ENCODE measurements at regions not wholly inside any gene's neighbourhood (a gene's known extent, or its start where the extent isn't known, plus 50 kb on each side); places are given as distances from the start of the nearest gene placed in this dataset.

- TF ChIP-seq CTCF (IDR thresholded peaks at IDR 0.05; ENCODE audit: unreplicated experiment), result no peak
- intact Hi-C loops (cut with micrococcal nuclease), result no loop called here
- Mint-ChIP-seq H3K9me3 (ENCODE audit: unreplicated experiment) (no peaks in the 10 kb centered on the region), H3K27me3 (ENCODE audit: insufficient read depth, unreplicated experiment) (peaks cover 7% of the 10 kb centered on the region), H3K27ac (ENCODE audit: low read depth, unreplicated experiment) (no peak overlapping the region), H3K36me3 (ENCODE audit: insufficient read depth, unreplicated experiment) (peaks cover 7% of the 10 kb centered on the region), H3K4me1 (ENCODE audit: insufficient read depth, unreplicated experiment) (no peaks in the 10 kb centered on the region), H3K4me3 (ENCODE audit: unreplicated experiment) (no peak overlapping the region)
- ChIA-PET CTCF (no interaction called here), POLR2A (no interaction called here)
- DNase-seq (ENCODE audit: unreplicated experiment), result no peak
- no TSS peak for BruUV-seq (replicated peaks)
Observed at GRCh38 chr12:28704477-28705169, 444.5 kb upstream of the FAR2 start.

GRCh38 chr12:28708918-28709371 lies 440.1 kb upstream of the FAR2 start:
- Mint-ChIP-seq H3K4me3 (ENCODE audit: unreplicated experiment) (no peak overlapping the region), H3K27me3 (ENCODE audit: insufficient read depth, unreplicated experiment) (no peaks in the 10 kb centered on the region), H3K9me3 (ENCODE audit: unreplicated experiment) (no peaks in the 10 kb centered on the region), H3K4me1 (ENCODE audit: insufficient read depth, unreplicated experiment) (peaks cover 6% of the 10 kb centered on the region), H3K27ac (ENCODE audit: low read depth, unreplicated experiment) (no peak overlapping the region), H3K36me3 (ENCODE audit: insufficient read depth, unreplicated experiment) (peaks cover 7% of the 10 kb centered on the region)
- intact Hi-C loops (cut with micrococcal nuclease), result no loop called here
- DNase-seq (ENCODE audit: unreplicated experiment), result no peak
- no TSS peak for BruUV-seq (replicated peaks)
- POLR2A ChIA-PET, result no interaction called here
- no peak for TF ChIP-seq CTCF (IDR thresholded peaks at IDR 0.05; ENCODE audit: unreplicated experiment)
- CTCF ChIA-PET, result no interaction called here

GRCh38 chr12:28709986-28710685 lies 438.9 kb upstream of the FAR2 start:
- H3K9me3 Mint-ChIP-seq (ENCODE audit: unreplicated experiment), result no peaks in the 10 kb centered on the region
- DNase-seq (ENCODE audit: unreplicated experiment), result no peak
- intact Hi-C loops (cut with micrococcal nuclease), result no loop called here
- H3K4me3 Mint-ChIP-seq (ENCODE audit: unreplicated experiment), result no peak overlapping the region
- H3K27me3 Mint-ChIP-seq (ENCODE audit: insufficient read depth, unreplicated experiment), result no peaks in the 10 kb centered on the region
- H3K27ac Mint-ChIP-seq (ENCODE audit: low read depth, unreplicated experiment), result no peak overlapping the region
- ChIA-PET CTCF (no interaction called here), POLR2A (no interaction called here)
- no TSS peak for BruUV-seq (replicated peaks)
- H3K4me1 Mint-ChIP-seq (ENCODE audit: insufficient read depth, unreplicated experiment), result peaks cover 6% of the 10 kb centered on the region
- H3K36me3 Mint-ChIP-seq (ENCODE audit: insufficient read depth, unreplicated experiment), result peaks cover 7% of the 10 kb centered on the region
- no peak for TF ChIP-seq CTCF (IDR thresholded peaks at IDR 0.05; ENCODE audit: unreplicated experiment)

- Mint-ChIP-seq H3K4me3 (ENCODE audit: unreplicated experiment) (no peak overlapping the region), H3K9me3 (ENCODE audit: unreplicated experiment) (no peaks in the 10 kb centered on the region), H3K27ac (ENCODE audit: low read depth, unreplicated experiment) (no peak overlapping the region), H3K4me1 (ENCODE audit: insufficient read depth, unreplicated experiment) (peaks cover 6% of the 10 kb centered on the region), H3K36me3 (ENCODE audit: insufficient read depth, unreplicated experiment) (peaks cover 7% of the 10 kb centered on the region), H3K27me3 (ENCODE audit: insufficient read depth, unreplicated experiment) (no peaks in the 10 kb centered on the region)
- ChIA-PET POLR2A (no interaction called here), CTCF (no interaction called here)
- no TSS peak for BruUV-seq (replicated peaks)
- intact Hi-C loops (cut with micrococcal nuclease), result no loop called here
- DNase-seq (ENCODE audit: unreplicated experiment), result peak; percentile 7
- TF ChIP-seq CTCF (IDR thresholded peaks at IDR 0.05; ENCODE audit: unreplicated experiment), result no peak
Observed at GRCh38 chr12:28710882-28711281, 438.2 kb upstream of the FAR2 start.

Measured in MCF 10A (cell line).